Erythroblast (primary cell): ENCODE measurements at regions not wholly inside any gene's neighbourhood (a gene's known extent, or its start where the extent isn't known, plus 50 kb on each side); places are given as distances from the start of the nearest gene placed in this dataset.

Source experiments
- GATA1 ChIP-seq: IDR thresholded peaks from 2 replicates; pipeline ENCODE4 v1.6.1; 2011; ENCODE audit warnings: low read depth, mild to moderate bottlenecking, control low read depth, low read length, moderate library complexity
- POLR2A ChIP-seq: IDR thresholded peaks from 2 replicates; pipeline ENCODE4 v1.6.1; 2011; ENCODE audit warnings: mild to moderate bottlenecking, low read length

DNA sequence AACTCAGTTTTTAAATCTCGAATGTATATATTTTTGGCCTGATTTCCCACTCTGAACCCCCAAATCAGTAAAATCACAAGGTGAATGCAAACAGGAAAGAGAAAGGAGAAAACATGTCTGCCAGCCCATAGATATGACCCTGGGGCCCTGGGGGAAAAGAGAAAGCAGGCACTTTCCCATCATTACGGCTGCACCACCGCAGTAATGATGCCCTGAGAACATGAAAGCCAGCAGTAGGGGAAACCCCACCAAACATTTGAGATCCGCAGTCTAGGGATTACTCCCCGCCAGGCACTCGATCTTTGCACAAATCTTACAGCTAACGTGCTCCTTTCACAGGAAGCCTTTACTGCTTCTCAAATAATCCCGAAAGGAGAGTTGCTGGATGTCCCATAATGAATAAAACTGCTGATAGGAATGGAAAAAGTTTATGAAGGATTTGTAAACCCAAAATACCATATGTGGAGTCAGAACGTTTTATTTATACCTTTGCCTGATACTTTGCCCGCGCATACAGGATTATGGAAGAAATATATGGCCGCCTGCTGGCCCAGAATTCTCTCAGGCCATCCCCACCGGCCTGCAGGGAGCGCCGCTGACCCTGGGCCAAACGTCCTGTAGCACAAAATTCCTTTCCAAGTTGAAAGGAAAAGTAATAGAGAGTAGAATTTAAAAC lies 180.0 kb upstream of the INHBA start:
- TF ChIP-seq POLR2A, result no peak
- no peak for TF ChIP-seq GATA1
